ENCODE measurements at regions not wholly inside any gene's neighbourhood (a gene's known extent, or its start where the extent isn't known, plus 50 kb on each side); places are given as distances from the start of the nearest gene placed in this dataset.

- TF ChIP-seq CTCF (IDR thresholded peaks at IDR 0.05) (no peak), POLR2A (IDR thresholded peaks at IDR 0.05) (no peak)
Observed at GRCh38 chr9:96122282-96122681, 179.7 kb downstream of the HSD17B3 start.
